AG10803 (cell line): ENCODE measurements at regions not wholly inside any gene's neighbourhood (a gene's known extent, or its start where the extent isn't known, plus 50 kb on each side); places are given as distances from the start of the nearest gene placed in this dataset.
"Not testable (repeated sequence)": the region's sequence is repeated elsewhere in the genome, so short reads cannot be mapped to it uniquely, and the experiment has no call there.

ENCODE experiments used
- DNase-seq: peaks from one replicate; pipeline ENCODE4 v3.0.0; 2010; ENCODE audit warnings: low read depth
- H3K4me3 ChIP-seq: 2 replicates; pipeline ENCODE4 v1.5.1; 2011; ENCODE audit warnings: mild to moderate bottlenecking, low read length, control low read depth
- CTCF ChIP-seq: conservative IDR thresholded peaks from 2 replicates; pipeline ENCODE4 v1.5.1; 2011; ENCODE audit warnings: mild to moderate bottlenecking, low read length, control low read depth, inconsistent platforms

GRCh38 chr15:53196242-53196641 lies 406.1 kb upstream of the ONECUT1 start:
- H3K4me3 ChIP-seq: no peak overlapping the region
- DNase-seq: no peak
- no peak for TF ChIP-seq CTCF

- no peak for DNase-seq
- H3K4me3 ChIP-seq: no peak overlapping the region
- TF ChIP-seq CTCF: no peak
These were observed 403.0 kb upstream of the ONECUT1 start for GRCh38 chr15:53193149-53193548.

- no peak overlapping the region for H3K4me3 ChIP-seq
- TF ChIP-seq CTCF: no peak
- no peak for DNase-seq
These were observed 399.7 kb upstream of the ONECUT1 start for GRCh38 chr15:53189860-53190259.

- not testable (repeated sequence) for DNase-seq, H3K4me3 ChIP-seq
These were observed 393.3 kb upstream of the ONECUT1 start for GRCh38 chr15:53183449-53183848.

GRCh38 chr15:53171571-53171970 lies 381.4 kb upstream of the ONECUT1 start:
- no peak for DNase-seq
- no peak overlapping the region for H3K4me3 ChIP-seq
- TF ChIP-seq CTCF: no peak

- no peak for DNase-seq
- no peak overlapping the region for H3K4me3 ChIP-seq
- no peak for TF ChIP-seq CTCF
These were observed 376.6 kb upstream of the ONECUT1 start for GRCh38 chr15:53166684-53167201.

- no peak for DNase-seq
- TF ChIP-seq CTCF: no peak
- H3K4me3 ChIP-seq: no peak overlapping the region
These were observed 376.0 kb upstream of the ONECUT1 start for GRCh38 chr15:53165988-53166683.
